ENCODE measurements at regions not wholly inside any gene's neighbourhood (a gene's known extent, or its start where the extent isn't known, plus 50 kb on each side); places are given as distances from the start of the nearest gene placed in this dataset.

- no peak for DNase-seq
- Histone ChIP-seq H3K27ac (ENCODE audit: low read depth in 1 of 2, low read length in 2 of 2) (no peak overlapping the region), H3K36me3 (ENCODE audit: insufficient read depth, low read length) (no peaks in the 10 kb centered on the region), H3K4me1 (ENCODE audit: insufficient read depth, low read length) (no peaks in the 10 kb centered on the region), H3K9me3 (ENCODE audit: control insufficient read depth in 1 of 2, insufficient read depth in 1 of 2, low read length in 2 of 2) (no peaks in the 10 kb centered on the region), H3K27me3 (ENCODE audit: control insufficient read depth in 1 of 2, insufficient read depth in 2 of 2, low read length in 2 of 2) (no peaks in the 10 kb centered on the region), H3K4me3 (ENCODE audit: low read length) (no peak overlapping the region)
- intact Hi-C loops (cut with DNase I, micrococcal nuclease), result loop anchor here (5.0 to 10.0 kb wide), 2 partner anchors 143 to 221 kb away; partner anchors contain the start of gene SESN3 (in 1 of the 2)
- ATAC-seq (ENCODE audit: poor library complexity), result no peak
- no peak for TF ChIP-seq CTCF (IDR thresholded peaks at IDR 0.05)
- no peak overlapping the region for H3K4me3 Mint-ChIP-seq
- no peaks in the 10 kb centered on the region for H3K36me3 Mint-ChIP-seq (ENCODE audit: low read depth)
- no peak overlapping the region for H3K27ac Mint-ChIP-seq
- no peaks in the 10 kb centered on the region for H3K27me3 Mint-ChIP-seq
- H3K9me3 Mint-ChIP-seq, result no peaks in the 10 kb centered on the region
- ChIA-PET CTCF (interaction anchor here (1.6 kb wide), 1 partner anchor 10 kb away, joined by 3 read pairs; no protein-coding TSS in a partner anchor), POLR2A (no interaction called here)
- peaks cover 7% of the 10 kb centered on the region for H3K4me1 Mint-ChIP-seq (ENCODE audit: low read depth)
These were observed 147.1 kb upstream of the SESN3 start for GRCh38 chr11:95378111-95378510.

GRCh38 chr11:95375886-95376285 is 144.9 kb upstream of the SESN3 start:
- ChIA-PET POLR2A (no interaction called here), CTCF (no interaction called here)
- intact Hi-C loops (cut with DNase I, micrococcal nuclease), result loop anchor here (5.0 to 10.0 kb wide), 2 partner anchors 141 to 219 kb away; partner anchors contain the start of gene SESN3 (in 1 of the 2)

GRCh38 chr11:95375451-95375850 is 144.4 kb upstream of the SESN3 start:
- Mint-ChIP-seq H3K4me1 (ENCODE audit: low read depth) (no peaks in the 10 kb centered on the region), H3K4me3 (no peak overlapping the region), H3K9me3 (no peaks in the 10 kb centered on the region), H3K27ac (no peak overlapping the region), H3K36me3 (ENCODE audit: low read depth) (no peaks in the 10 kb centered on the region), H3K27me3 (no peaks in the 10 kb centered on the region)
- Histone ChIP-seq H3K4me1 (ENCODE audit: insufficient read depth, low read length) (no peaks in the 10 kb centered on the region), H3K36me3 (ENCODE audit: insufficient read depth, low read length) (no peaks in the 10 kb centered on the region), H3K27ac (ENCODE audit: low read depth in 1 of 2, low read length in 2 of 2) (no peak overlapping the region), H3K9me3 (ENCODE audit: control insufficient read depth in 1 of 2, insufficient read depth in 1 of 2, low read length in 2 of 2) (no peaks in the 10 kb centered on the region), H3K27me3 (ENCODE audit: control insufficient read depth in 1 of 2, insufficient read depth in 2 of 2, low read length in 2 of 2) (no peaks in the 10 kb centered on the region), H3K4me3 (ENCODE audit: low read length) (no peak overlapping the region)
- POLR2A ChIA-PET, result no interaction called here
- no peak for TF ChIP-seq CTCF (IDR thresholded peaks at IDR 0.05)
- intact Hi-C loops (cut with DNase I, micrococcal nuclease), result loop anchor here (5.0 to 10.0 kb wide), 2 partner anchors 141 to 218 kb away; partner anchors contain the start of gene SESN3 (in 1 of the 2)
- DNase-seq (no peak), ATAC-seq (ENCODE audit: poor library complexity) (no peak)
- CTCF ChIA-PET, result no interaction called here

More at GRCh38 chr11:95375886-95376285, 144.9 kb upstream of the SESN3 start:
- Histone ChIP-seq H3K27ac (ENCODE audit: low read depth in 1 of 2, low read length in 2 of 2) (no peak overlapping the region), H3K4me3 (ENCODE audit: low read length) (no peak overlapping the region), H3K27me3 (ENCODE audit: control insufficient read depth in 1 of 2, insufficient read depth in 2 of 2, low read length in 2 of 2) (no peaks in the 10 kb centered on the region), H3K9me3 (ENCODE audit: control insufficient read depth in 1 of 2, insufficient read depth in 1 of 2, low read length in 2 of 2) (no peaks in the 10 kb centered on the region), H3K4me1 (ENCODE audit: insufficient read depth, low read length) (no peaks in the 10 kb centered on the region), H3K36me3 (ENCODE audit: insufficient read depth, low read length) (no peaks in the 10 kb centered on the region)
- DNase-seq, result no peak
- no peak for ATAC-seq (ENCODE audit: poor library complexity)
- Mint-ChIP-seq H3K27me3 (no peaks in the 10 kb centered on the region), H3K4me1 (ENCODE audit: low read depth) (no peaks in the 10 kb centered on the region), H3K9me3 (no peaks in the 10 kb centered on the region), H3K36me3 (ENCODE audit: low read depth) (no peaks in the 10 kb centered on the region), H3K27ac (no peak overlapping the region), H3K4me3 (no peak overlapping the region)
- TF ChIP-seq CTCF (IDR thresholded peaks at IDR 0.05), result no peak
